Testis (tissue), 2 donors: ENCODE measurements at regions not wholly inside any gene's neighbourhood (a gene's known extent, or its start where the extent isn't known, plus 50 kb on each side); places are given as distances from the start of the nearest gene placed in this dataset.
"Not testable (repeated sequence)": the region's sequence is repeated elsewhere in the genome, so short reads cannot be mapped to it uniquely, and the experiment has no call there.

ENCODE experiments used
- DNase-seq: peaks from one replicate; pipeline ENCODE4 v3.0.0-alpha.2; 2019
- H3K27ac ChIP-seq, 2 donors: fragments of 200-600 bp; sonication (generic); one replicate each; pipeline ENCODE4 v1.5.1; 2019
- H3K27me3 ChIP-seq: fragments of 200-600 bp; sonication (generic); one replicate; pipeline ENCODE4 v1.5.1; 2019
- H3K36me3 ChIP-seq: fragments of 200-600 bp; sonication (generic); one replicate; pipeline ENCODE4 v1.5.1; 2017; ENCODE audit warnings: low read depth; ENCODE audit errors: missing control alignments
- H3K4me1 ChIP-seq: fragments of 200-600 bp; sonication (generic); one replicate; pipeline ENCODE4 v1.5.1; 2019
- H3K4me3 ChIP-seq, 2 donors: fragments of 200-600 bp; sonication (generic); one replicate each; pipeline ENCODE4 v1.5.1; 2017 to 2019
- H3K9me3 ChIP-seq: fragments of 200-600 bp; sonication (generic); one replicate; pipeline ENCODE4 v1.5.1; 2017
- POLR2A ChIP-seq: fragments of 450-650 bp; IDR thresholded peaks from one replicate; pipeline ENCODE4 v1.6.1; 2017; ENCODE audit warnings: antibody characterized with exemption, mild to moderate bottlenecking, moderate library complexity
- WGBS, 2 donors: methylation state at CpG; one replicate each; pipeline ENCODE4 v1.1.5; 2018; 5-methylcytosine and 5-hydroxymethylcytosine counted together
- intact Hi-C: fragments of 100-400 bp; cut with DNase I; formaldehyde crosslinking; loops from one replicate; pipeline ENCODE4 v1.15.1; 2023; ENCODE audit warnings: low total_unique reads
- TF ChIP-seq, protein P1 (sequence below), 3 experiments: fragments of 450-650 bp in 2 of 3; fragments of 200-600 bp in 1 of 3; sonication (generic) in 1 of 3; IDR thresholded peaks; one replicate each; pipeline ENCODE4 v1.5.1; 2016 to 2019; ENCODE audit warnings: antibody characterized with exemption in 3 of 3, mild to moderate bottlenecking in 2 of 3, moderate library complexity in 1 of 3

DNA sequence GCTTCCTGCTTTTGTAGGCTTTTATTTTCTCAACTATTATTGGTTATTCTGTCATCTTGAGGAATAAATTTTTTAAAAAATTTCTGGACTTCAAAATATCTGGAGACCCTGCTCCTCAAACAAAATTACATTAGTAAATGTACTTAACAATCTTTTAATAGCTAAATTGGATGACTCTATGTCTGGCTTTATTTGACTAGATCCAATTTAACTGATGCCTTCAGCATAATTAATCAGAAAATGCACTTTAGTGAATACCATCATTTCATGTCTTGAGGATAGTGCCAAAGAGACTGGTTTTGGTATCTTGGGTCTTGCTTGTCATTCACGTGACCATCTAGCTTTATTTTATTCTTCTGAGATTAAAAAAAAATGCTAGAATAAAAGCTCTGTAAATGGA is 1301.2 kb downstream of the JRKL start:
- intact Hi-C loops, result no loop called here
- Histone ChIP-seq H3K36me3 (no peaks in the 10 kb centered on the region), H3K27me3 (no peaks in the 10 kb centered on the region), H3K4me1 (no peaks in the 10 kb centered on the region), H3K27ac (no peak overlapping the region), H3K4me3 (no peak overlapping the region), H3K9me3 (no peaks in the 10 kb centered on the region)
- TF ChIP-seq POLR2A, result no peak
- TF ChIP-seq, protein P1, sequence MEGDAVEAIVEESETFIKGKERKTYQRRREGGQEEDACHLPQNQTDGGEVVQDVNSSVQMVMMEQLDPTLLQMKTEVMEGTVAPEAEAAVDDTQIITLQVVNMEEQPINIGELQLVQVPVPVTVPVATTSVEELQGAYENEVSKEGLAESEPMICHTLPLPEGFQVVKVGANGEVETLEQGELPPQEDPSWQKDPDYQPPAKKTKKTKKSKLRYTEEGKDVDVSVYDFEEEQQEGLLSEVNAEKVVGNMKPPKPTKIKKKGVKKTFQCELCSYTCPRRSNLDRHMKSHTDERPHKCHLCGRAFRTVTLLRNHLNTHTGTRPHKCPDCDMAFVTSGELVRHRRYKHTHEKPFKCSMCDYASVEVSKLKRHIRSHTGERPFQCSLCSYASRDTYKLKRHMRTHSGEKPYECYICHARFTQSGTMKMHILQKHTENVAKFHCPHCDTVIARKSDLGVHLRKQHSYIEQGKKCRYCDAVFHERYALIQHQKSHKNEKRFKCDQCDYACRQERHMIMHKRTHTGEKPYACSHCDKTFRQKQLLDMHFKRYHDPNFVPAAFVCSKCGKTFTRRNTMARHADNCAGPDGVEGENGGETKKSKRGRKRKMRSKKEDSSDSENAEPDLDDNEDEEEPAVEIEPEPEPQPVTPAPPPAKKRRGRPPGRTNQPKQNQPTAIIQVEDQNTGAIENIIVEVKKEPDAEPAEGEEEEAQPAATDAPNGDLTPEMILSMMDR (IDR thresholded peaks at IDR 0.05), result no peak
- 89 to 96% methylated on average over 1 of the region's 1 CpG for WGBS, 2 donors
- DNase-seq, result no peak

- H3K4me3 ChIP-seq, result no peak overlapping the region
- no peaks in the 10 kb centered on the region for H3K36me3 ChIP-seq
- no peaks in the 10 kb centered on the region for H3K4me1 ChIP-seq
- intact Hi-C loops, result no loop called here
- TF ChIP-seq, protein P1 (IDR thresholded peaks at IDR 0.05), result no peak
- no peak for TF ChIP-seq POLR2A
- WGBS, 2 donors, result 48 to 69% methylated on average over 1 of the region's 1 CpG
- no peak overlapping the region for H3K27ac ChIP-seq
- no peaks in the 10 kb centered on the region for H3K9me3 ChIP-seq
- H3K27me3 ChIP-seq, result no peaks in the 10 kb centered on the region
- DNase-seq, result no peak
Observed at GRCh38 chr11:97702951-97703350, 1313.1 kb downstream of the JRKL start.

- intact Hi-C loops, result no loop called here
- DNase-seq, result no peak
- WGBS, 2 donors, result 78 to 83% methylated on average over 3 of the region's 3 CpGs
Observed at GRCh38 chr11:97703851-97704250, 1314.0 kb downstream of the JRKL start.

DNA sequence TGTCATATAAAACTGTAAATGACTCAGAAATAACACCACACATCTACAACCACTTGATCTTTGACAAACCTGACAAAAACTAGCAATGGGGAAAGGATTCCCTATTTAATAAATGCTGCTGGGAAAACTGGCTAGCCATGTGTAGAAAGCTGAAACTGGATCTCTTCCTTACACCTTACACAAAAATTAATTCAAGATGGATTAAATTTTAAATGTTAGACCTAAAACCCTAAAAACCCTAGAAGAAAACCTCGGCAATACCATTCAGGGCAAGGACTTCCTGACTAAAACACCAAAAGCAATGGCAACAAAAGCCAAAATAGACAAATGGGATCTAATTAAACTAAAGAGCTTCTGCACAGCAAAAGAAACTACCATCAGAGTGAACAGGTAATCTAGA is 1315.3 kb upstream of the CNTN5 start:
- H3K27ac ChIP-seq, H3K27me3 ChIP-seq, H3K4me3 ChIP-seq, H3K4me1 ChIP-seq, H3K36me3 ChIP-seq, intact Hi-C loops, H3K9me3 ChIP-seq, DNase-seq: not testable (repeated sequence)
- 94% methylated on average over 1 of the region's 1 CpG for WGBS, 2 donors

More at GRCh38 chr11:97703851-97704250, 1314.0 kb downstream of the JRKL start:
- no peaks in the 10 kb centered on the region for H3K27me3 ChIP-seq
- no peak overlapping the region for H3K4me3 ChIP-seq
- no peaks in the 10 kb centered on the region for H3K9me3 ChIP-seq
- TF ChIP-seq, protein P1 (IDR thresholded peaks at IDR 0.05), result no peak
- TF ChIP-seq POLR2A, result no peak
- H3K36me3 ChIP-seq, result no peaks in the 10 kb centered on the region
- H3K27ac ChIP-seq, result no peak overlapping the region
- H3K4me1 ChIP-seq, result no peaks in the 10 kb centered on the region

- Histone ChIP-seq H3K36me3 (no peaks in the 10 kb centered on the region), H3K27me3 (no peaks in the 10 kb centered on the region), H3K9me3 (no peaks in the 10 kb centered on the region), H3K27ac (no peak overlapping the region), H3K4me3 (peak overlapping the region; percentile 44 to 55), H3K4me1 (no peaks in the 10 kb centered on the region)
- peak; percentile 33 for DNase-seq
- 61 to 69% methylated on average over 11 to 26 of the region's 26 CpGs for WGBS, 2 donors
- intact Hi-C loops, result no loop called here
- TF ChIP-seq POLR2A, result no peak
- TF ChIP-seq, protein P1 (IDR thresholded peaks at IDR 0.05), result no peak
Observed at GRCh38 chr11:97717922-97718321, 1302.8 kb upstream of the CNTN5 start.
